ENCODE measurements at regions not wholly inside any gene's neighbourhood (a gene's known extent, or its start where the extent isn't known, plus 50 kb on each side); places are given as distances from the start of the nearest gene placed in this dataset.

DNA sequence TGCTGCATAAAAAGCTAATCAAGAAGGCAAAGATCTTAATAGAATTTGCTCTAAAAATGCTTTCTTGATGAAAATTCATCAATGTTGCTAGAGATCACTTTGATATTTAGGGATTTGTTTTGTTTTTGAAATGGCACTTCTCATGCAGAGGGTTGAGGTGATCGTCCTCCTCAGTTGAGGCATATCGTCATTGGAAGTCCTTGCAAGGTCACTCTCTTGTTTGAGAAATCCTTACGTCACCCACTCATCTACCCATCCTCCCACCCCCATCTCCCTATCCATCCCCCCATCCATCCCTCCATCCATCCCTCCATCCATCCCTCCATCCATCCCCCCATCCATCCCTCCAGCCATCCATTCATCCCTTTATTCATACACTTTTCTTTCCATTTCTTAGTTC is 133.7 kb downstream of the THNSL2 start:
- TF ChIP-seq EP300 (IDR thresholded peaks at IDR 0.05; ENCODE audit: borderline replicate concordance) (no peak), CEBPB (IDR thresholded peaks at IDR 0.05) (no peak), FOXM1 (IDR thresholded peaks at IDR 0.05; ENCODE audit: borderline replicate concordance, low read depth) (no peak), YY1 (IDR thresholded peaks at IDR 0.05; ENCODE audit: low read depth) (no peak), TAF1 (IDR thresholded peaks at IDR 0.05; ENCODE audit: low read depth) (no peak), NFIC (IDR thresholded peaks at IDR 0.05) (no peak), RAD21 (IDR thresholded peaks at IDR 0.05; ENCODE audit: low read depth) (no peak), EGR1 (IDR thresholded peaks at IDR 0.05) (no peak), TEAD4 (IDR thresholded peaks at IDR 0.05) (no peak), ZBTB7A (IDR thresholded peaks at IDR 0.05; ENCODE audit: low read depth) (no peak)
- TF ChIP-seq, protein P1, sequence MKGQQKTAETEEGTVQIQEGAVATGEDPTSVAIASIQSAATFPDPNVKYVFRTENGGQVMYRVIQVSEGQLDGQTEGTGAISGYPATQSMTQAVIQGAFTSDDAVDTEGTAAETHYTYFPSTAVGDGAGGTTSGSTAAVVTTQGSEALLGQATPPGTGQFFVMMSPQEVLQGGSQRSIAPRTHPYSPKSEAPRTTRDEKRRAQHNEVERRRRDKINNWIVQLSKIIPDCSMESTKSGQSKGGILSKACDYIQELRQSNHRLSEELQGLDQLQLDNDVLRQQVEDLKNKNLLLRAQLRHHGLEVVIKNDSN (IDR thresholded peaks at IDR 0.05), result no peak
- TF ChIP-seq, protein P2, sequence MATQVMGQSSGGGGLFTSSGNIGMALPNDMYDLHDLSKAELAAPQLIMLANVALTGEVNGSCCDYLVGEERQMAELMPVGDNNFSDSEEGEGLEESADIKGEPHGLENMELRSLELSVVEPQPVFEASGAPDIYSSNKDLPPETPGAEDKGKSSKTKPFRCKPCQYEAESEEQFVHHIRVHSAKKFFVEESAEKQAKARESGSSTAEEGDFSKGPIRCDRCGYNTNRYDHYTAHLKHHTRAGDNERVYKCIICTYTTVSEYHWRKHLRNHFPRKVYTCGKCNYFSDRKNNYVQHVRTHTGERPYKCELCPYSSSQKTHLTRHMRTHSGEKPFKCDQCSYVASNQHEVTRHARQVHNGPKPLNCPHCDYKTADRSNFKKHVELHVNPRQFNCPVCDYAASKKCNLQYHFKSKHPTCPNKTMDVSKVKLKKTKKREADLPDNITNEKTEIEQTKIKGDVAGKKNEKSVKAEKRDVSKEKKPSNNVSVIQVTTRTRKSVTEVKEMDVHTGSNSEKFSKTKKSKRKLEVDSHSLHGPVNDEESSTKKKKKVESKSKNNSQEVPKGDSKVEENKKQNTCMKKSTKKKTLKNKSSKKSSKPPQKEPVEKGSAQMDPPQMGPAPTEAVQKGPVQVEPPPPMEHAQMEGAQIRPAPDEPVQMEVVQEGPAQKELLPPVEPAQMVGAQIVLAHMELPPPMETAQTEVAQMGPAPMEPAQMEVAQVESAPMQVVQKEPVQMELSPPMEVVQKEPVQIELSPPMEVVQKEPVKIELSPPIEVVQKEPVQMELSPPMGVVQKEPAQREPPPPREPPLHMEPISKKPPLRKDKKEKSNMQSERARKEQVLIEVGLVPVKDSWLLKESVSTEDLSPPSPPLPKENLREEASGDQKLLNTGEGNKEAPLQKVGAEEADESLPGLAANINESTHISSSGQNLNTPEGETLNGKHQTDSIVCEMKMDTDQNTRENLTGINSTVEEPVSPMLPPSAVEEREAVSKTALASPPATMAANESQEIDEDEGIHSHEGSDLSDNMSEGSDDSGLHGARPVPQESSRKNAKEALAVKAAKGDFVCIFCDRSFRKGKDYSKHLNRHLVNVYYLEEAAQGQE (IDR thresholded peaks at IDR 0.05; ENCODE audit: low read depth), result no peak
- TF ChIP-seq, protein P3, sequence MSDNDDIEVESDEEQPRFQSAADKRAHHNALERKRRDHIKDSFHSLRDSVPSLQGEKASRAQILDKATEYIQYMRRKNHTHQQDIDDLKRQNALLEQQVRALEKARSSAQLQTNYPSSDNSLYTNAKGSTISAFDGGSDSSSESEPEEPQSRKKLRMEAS (IDR thresholded peaks at IDR 0.05), result no peak
